HEK293 (cell line): ENCODE measurements at regions not wholly inside any gene's neighbourhood (a gene's known extent, or its start where the extent isn't known, plus 50 kb on each side); places are given as distances from the start of the nearest gene placed in this dataset.

Source experiments
- CTCF ChIA-PET: fragments of 350-600 bp; formaldehyde crosslinking; extraction: SDS; loops from one replicate; lab custom pipeline; 2021; ENCODE audit warnings: antibody characterized with exemption; lab: Yijun Ruan, JAX
- POLR2A ChIA-PET: fragments of 300-600 bp; formaldehyde crosslinking; extraction: SDS; loops from one replicate; lab custom pipeline; 2020; ENCODE audit warnings: antibody characterized with exemption, inconsistent platforms; lab: Yijun Ruan, JAX
- H3K27ac ChIP-seq: fragments of 200-500 bp; sonication (Bioruptor generic); 2 replicates; pipeline ENCODE4 v1.5.1; 2014; ENCODE audit warnings: low read depth, low read length, control low read depth, inconsistent platforms; ENCODE audit errors: extremely low read depth
- H3K36me3 ChIP-seq, 2 experiments: fragments of 200-500 bp in 1 of 2; sonication (Bioruptor generic) in 1 of 2; 1 replicate in 1 of 2; 2 replicates in 1 of 2; pipeline ENCODE4 v1.5.1; 2014 to 2017; ENCODE audit warnings: inconsistent platforms in 2 of 2, low read length in 2 of 2; ENCODE audit not compliant: control insufficient read depth in 2 of 2, insufficient read depth in 1 of 2
- H3K4me1 ChIP-seq: fragments of 200-500 bp; sonication (Bioruptor generic); 2 replicates; pipeline ENCODE4 v1.5.1; 2014; ENCODE audit warnings: mild to moderate bottlenecking, low read length, inconsistent platforms; ENCODE audit not compliant: control insufficient read depth, insufficient read depth
- H3K4me3 ChIP-seq: 2 replicates; pipeline ENCODE4 v1.5.1; 2011; ENCODE audit warnings: low read depth, mild to moderate bottlenecking, control low read depth, low read length, moderate library complexity
- H3K9me3 ChIP-seq: fragments of 200-500 bp; sonication (Bioruptor generic); 2 replicates; pipeline ENCODE4 v1.5.1; 2014; ENCODE audit warnings: low read depth, low read length, inconsistent platforms; ENCODE audit not compliant: control insufficient read depth, insufficient read depth
- GLI4 ChIP-seq: fragments of 450-650 bp; formaldehyde crosslinking; IDR thresholded peaks from 2 replicates; pipeline ENCODE4 v1.5.1; 2016; ENCODE audit warnings: missing biosample characterization, missing genetic modification characterization
- SP3 ChIP-seq: fragments of 450-650 bp; formaldehyde crosslinking; IDR thresholded peaks from 2 replicates; pipeline ENCODE4 v1.5.1; 2016; ENCODE audit warnings: missing biosample characterization, missing genetic modification characterization
- TRIM28 ChIP-seq: IDR thresholded peaks from 2 replicates; pipeline ENCODE4 v1.6.1; 2011; ENCODE audit warnings: low read length, control low read depth, borderline replicate concordance
- ZBTB21 ChIP-seq: fragments of 450-650 bp; formaldehyde crosslinking; IDR thresholded peaks from 2 replicates; pipeline ENCODE4 v1.5.1; 2017; ENCODE audit warnings: missing biosample characterization, missing genetic modification characterization
- ZFP3 ChIP-seq: fragments of 450-650 bp; formaldehyde crosslinking; IDR thresholded peaks from 2 replicates; pipeline ENCODE4 v1.5.1; 2016; ENCODE audit warnings: low read depth, missing biosample characterization, missing genetic modification characterization
- ZNF214 ChIP-seq: fragments of 450-650 bp; formaldehyde crosslinking; IDR thresholded peaks from 2 replicates; pipeline ENCODE4 v1.5.1; 2017; ENCODE audit warnings: missing biosample characterization, mild to moderate bottlenecking, missing genetic modification characterization, borderline replicate concordance
- ZNF248 ChIP-seq: fragments of 450-650 bp; formaldehyde crosslinking; IDR thresholded peaks from 2 replicates; pipeline ENCODE4 v1.5.1; 2017; ENCODE audit warnings: missing biosample characterization, missing genetic modification characterization
- ZNF354C ChIP-seq: fragments of 450-650 bp; formaldehyde crosslinking; IDR thresholded peaks from 2 replicates; pipeline ENCODE4 v1.5.1; 2016; ENCODE audit warnings: missing biosample characterization, missing genetic modification characterization, low read depth, borderline replicate concordance
- ZNF37A ChIP-seq: fragments of 450-650 bp; IDR thresholded peaks from 2 replicates; pipeline ENCODE4 v1.5.1; 2018; ENCODE audit warnings: missing biosample characterization, missing genetic modification characterization
- ZNF423 ChIP-seq: fragments of 450-650 bp; formaldehyde crosslinking; IDR thresholded peaks from 2 replicates; pipeline ENCODE4 v1.5.1; 2016; ENCODE audit warnings: missing biosample characterization, missing genetic modification characterization
- ZNF48 ChIP-seq: fragments of 450-650 bp; formaldehyde crosslinking; IDR thresholded peaks from 2 replicates; pipeline ENCODE4 v1.5.1; 2016; ENCODE audit warnings: missing biosample characterization, missing genetic modification characterization
- ZNF530 ChIP-seq: fragments of 450-650 bp; formaldehyde crosslinking; IDR thresholded peaks from 2 replicates; pipeline ENCODE4 v1.5.1; 2016; ENCODE audit warnings: low read depth, missing biosample characterization, missing genetic modification characterization
- ZNF555 ChIP-seq: fragments of 450-650 bp; formaldehyde crosslinking; conservative IDR thresholded peaks from 2 replicates; pipeline ENCODE4 v1.5.1; 2017; ENCODE audit warnings: missing biosample characterization, mild to moderate bottlenecking, missing genetic modification characterization, inconsistent platforms
- ZNF639 ChIP-seq: fragments of 450-650 bp; formaldehyde crosslinking; IDR thresholded peaks from 2 replicates; pipeline ENCODE4 v1.5.1; 2016; ENCODE audit warnings: missing biosample characterization, missing genetic modification characterization
- ZNF747 ChIP-seq: fragments of 450-650 bp; formaldehyde crosslinking; IDR thresholded peaks from 2 replicates; pipeline ENCODE4 v1.5.1; 2016; ENCODE audit warnings: missing biosample characterization, missing genetic modification characterization
- ZNF837 ChIP-seq: fragments of 450-650 bp; formaldehyde crosslinking; IDR thresholded peaks from 2 replicates; pipeline ENCODE4 v1.5.1; 2016; ENCODE audit warnings: missing biosample characterization, missing genetic modification characterization
- ZNF843 ChIP-seq: fragments of 450-650 bp; formaldehyde crosslinking; IDR thresholded peaks from 2 replicates; pipeline ENCODE4 v1.5.1; 2016; ENCODE audit warnings: missing biosample characterization, missing genetic modification characterization
- TF ChIP-seq, protein P1 (sequence below): fragments of 450-650 bp; formaldehyde crosslinking; IDR thresholded peaks from 2 replicates; pipeline ENCODE4 v1.5.1; 2016; ENCODE audit warnings: missing biosample characterization, missing genetic modification characterization
- TF ChIP-seq, protein P2 (sequence below): fragments of 450-650 bp; formaldehyde crosslinking; IDR thresholded peaks from 2 replicates; pipeline ENCODE4 v1.5.1; 2016; ENCODE audit warnings: missing biosample characterization, missing genetic modification characterization
- TF ChIP-seq, protein P3 (sequence below): sonication (generic); formaldehyde crosslinking; IDR thresholded peaks from 2 replicates; pipeline ENCODE4 v1.8.1; 2022; ENCODE audit warnings: mild to moderate bottlenecking, moderate library complexity, missing genetic modification reagents
- TF ChIP-seq, protein P4 (sequence below): fragments of 450-650 bp; formaldehyde crosslinking; IDR thresholded peaks from 2 replicates; pipeline ENCODE4 v1.5.1; 2016; ENCODE audit warnings: missing biosample characterization, missing genetic modification characterization

- TF ChIP-seq ZNF423 = no peak
- TF ChIP-seq, protein P1, sequence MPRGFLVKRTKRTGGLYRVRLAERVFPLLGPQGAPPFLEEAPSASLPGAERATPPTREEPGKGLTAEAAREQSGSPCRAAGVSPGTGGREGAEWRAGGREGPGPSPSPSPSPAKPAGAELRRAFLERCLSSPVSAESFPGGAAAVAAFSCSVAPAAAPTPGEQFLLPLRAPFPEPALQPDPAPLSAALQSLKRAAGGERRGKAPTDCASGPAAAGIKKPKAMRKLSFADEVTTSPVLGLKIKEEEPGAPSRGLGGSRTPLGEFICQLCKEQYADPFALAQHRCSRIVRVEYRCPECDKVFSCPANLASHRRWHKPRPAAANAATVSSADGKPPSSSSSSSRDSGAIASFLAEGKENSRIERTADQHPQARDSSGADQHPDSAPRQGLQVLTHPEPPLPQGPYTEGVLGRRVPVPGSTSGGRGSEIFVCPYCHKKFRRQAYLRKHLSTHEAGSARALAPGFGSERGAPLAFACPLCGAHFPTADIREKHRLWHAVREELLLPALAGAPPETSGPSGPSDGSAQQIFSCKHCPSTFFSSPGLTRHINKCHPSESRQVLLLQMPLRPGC (tag by site-specific recombination) = no peak
Observed at GRCh38 chr2:173441222-173441621, 86.5 kb downstream of the CDCA7 start (continued).

DNA sequence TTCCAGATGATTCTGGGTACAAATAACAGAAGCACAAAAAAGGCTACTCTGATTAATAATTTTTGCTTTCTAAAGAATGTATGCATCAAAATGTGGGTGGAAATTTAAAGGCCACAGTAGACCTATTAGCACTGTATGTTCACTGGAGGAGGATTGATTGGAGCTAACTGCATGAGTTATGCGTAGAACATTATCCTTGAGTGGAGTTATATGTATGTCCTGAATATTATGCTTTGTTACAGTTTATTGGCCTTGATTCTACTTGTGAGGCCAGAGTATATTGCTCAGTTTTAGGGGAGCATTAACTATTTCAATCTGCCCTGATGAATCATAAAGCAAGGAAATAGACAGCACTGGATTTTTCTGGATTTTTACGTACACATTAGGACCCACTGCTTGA lies 87.9 kb downstream of the CDCA7 start:
- H3K9me3 ChIP-seq = no peaks in the 10 kb centered on the region
- POLR2A ChIA-PET = no interaction called here
- H3K4me3 ChIP-seq = no peak overlapping the region
- no peaks in the 10 kb centered on the region for H3K36me3 ChIP-seq
- no peak for TF ChIP-seq ZNF37A
- TF ChIP-seq ZNF48 (tag by site-specific recombination) = no peak
- TF ChIP-seq ZBTB21 (tag by site-specific recombination) = no peak
- no peaks in the 10 kb centered on the region for H3K4me1 ChIP-seq
- no peak overlapping the region for H3K27ac ChIP-seq
- CTCF ChIA-PET = no interaction called here

GRCh38 chr2:173446722-173447121 lies 92.0 kb downstream of the CDCA7 start:
- H3K4me1 ChIP-seq = 0 out of 2 replicates have a peak, but pooled peaks cover 3% of the 10 kb centered on the region
- H3K9me3 ChIP-seq = no peaks in the 10 kb centered on the region
- TF ChIP-seq ZNF555 (no peak), GLI4 (no peak), ZNF843 (tag by site-specific recombination) (no peak), ZNF639 (tag by site-specific recombination) (no peak), ZNF747 (tag by site-specific recombination) (no peak), TRIM28 (no peak), ZFP3 (tag by site-specific recombination) (no peak), ZNF214 (tag by site-specific recombination) (no peak), SP3 (tag by site-specific recombination) (no peak), ZNF248 (tag by site-specific recombination) (no peak), ZNF837 (tag by site-specific recombination) (no peak), ZNF354C (tag by site-specific recombination) (no peak), ZNF530 (tag by site-specific recombination) (no peak)
- TF ChIP-seq, protein P2, sequence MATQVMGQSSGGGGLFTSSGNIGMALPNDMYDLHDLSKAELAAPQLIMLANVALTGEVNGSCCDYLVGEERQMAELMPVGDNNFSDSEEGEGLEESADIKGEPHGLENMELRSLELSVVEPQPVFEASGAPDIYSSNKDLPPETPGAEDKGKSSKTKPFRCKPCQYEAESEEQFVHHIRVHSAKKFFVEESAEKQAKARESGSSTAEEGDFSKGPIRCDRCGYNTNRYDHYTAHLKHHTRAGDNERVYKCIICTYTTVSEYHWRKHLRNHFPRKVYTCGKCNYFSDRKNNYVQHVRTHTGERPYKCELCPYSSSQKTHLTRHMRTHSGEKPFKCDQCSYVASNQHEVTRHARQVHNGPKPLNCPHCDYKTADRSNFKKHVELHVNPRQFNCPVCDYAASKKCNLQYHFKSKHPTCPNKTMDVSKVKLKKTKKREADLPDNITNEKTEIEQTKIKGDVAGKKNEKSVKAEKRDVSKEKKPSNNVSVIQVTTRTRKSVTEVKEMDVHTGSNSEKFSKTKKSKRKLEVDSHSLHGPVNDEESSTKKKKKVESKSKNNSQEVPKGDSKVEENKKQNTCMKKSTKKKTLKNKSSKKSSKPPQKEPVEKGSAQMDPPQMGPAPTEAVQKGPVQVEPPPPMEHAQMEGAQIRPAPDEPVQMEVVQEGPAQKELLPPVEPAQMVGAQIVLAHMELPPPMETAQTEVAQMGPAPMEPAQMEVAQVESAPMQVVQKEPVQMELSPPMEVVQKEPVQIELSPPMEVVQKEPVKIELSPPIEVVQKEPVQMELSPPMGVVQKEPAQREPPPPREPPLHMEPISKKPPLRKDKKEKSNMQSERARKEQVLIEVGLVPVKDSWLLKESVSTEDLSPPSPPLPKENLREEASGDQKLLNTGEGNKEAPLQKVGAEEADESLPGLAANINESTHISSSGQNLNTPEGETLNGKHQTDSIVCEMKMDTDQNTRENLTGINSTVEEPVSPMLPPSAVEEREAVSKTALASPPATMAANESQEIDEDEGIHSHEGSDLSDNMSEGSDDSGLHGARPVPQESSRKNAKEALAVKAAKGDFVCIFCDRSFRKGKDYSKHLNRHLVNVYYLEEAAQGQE (tag by site-specific recombination) = no peak
- TF ChIP-seq, protein P3, sequence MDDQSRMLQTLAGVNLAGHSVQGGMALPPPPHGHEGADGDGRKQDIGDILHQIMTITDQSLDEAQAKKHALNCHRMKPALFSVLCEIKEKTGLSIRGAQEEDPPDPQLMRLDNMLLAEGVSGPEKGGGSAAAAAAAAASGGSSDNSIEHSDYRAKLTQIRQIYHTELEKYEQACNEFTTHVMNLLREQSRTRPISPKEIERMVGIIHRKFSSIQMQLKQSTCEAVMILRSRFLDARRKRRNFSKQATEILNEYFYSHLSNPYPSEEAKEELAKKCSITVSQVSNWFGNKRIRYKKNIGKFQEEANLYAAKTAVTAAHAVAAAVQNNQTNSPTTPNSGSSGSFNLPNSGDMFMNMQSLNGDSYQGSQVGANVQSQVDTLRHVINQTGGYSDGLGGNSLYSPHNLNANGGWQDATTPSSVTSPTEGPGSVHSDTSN (CRISPR knock-in tag) = no peak
- TF ChIP-seq, protein P4, sequence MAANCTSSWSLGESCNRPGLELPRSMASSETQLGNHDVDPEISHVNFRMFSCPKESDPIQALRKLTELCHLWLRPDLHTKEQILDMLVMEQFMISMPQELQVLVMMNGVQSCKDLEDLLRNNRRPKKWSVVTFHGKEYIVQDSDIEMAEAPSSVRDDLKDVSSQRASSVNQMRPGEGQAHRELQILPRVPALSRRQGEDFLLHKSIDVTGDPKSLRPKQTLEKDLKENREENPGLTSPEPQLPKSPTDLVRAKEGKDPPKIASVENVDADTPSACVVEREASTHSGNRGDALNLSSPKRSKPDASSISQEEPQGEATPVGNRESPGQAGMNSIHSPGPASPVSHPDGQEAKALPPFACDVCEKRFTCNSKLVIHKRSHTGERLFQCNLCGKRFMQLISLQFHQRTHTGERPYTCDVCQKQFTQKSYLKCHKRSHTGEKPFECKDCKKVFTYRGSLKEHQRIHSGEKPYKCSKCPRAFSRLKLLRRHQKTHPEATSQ (tag by site-specific recombination) = no peak
- H3K4me3 ChIP-seq = no peak overlapping the region
- H3K36me3 ChIP-seq = no peaks in the 10 kb centered on the region
- ChIA-PET CTCF (interaction anchor here (1.4 to 4.6 kb wide), 3 partner anchors 14 to 45 kb away, joined by 4 to 59 read pairs (median 7); no protein-coding TSS in a partner anchor), POLR2A (no interaction called here)
- no peak overlapping the region for H3K27ac ChIP-seq
